ENCODE measurements at regions not wholly inside any gene's neighbourhood (a gene's known extent, or its start where the extent isn't known, plus 50 kb on each side); places are given as distances from the start of the nearest gene placed in this dataset.
"Not testable (repeated sequence)": the region's sequence is repeated elsewhere in the genome, so short reads cannot be mapped to it uniquely, and the experiment has no call there.

- DNase-seq (ENCODE audit: low spot score), result no peak
Observed at GRCh38 chr18:1846640-1847039, 724.7 kb downstream of the METTL4 start.

GRCh38 chr18:1848716-1849115 lies 722.6 kb downstream of the METTL4 start:
- Histone ChIP-seq H3K9me3 (replicated peaks in 1 of 2; ENCODE audit: control insufficient read depth in 2 of 2, insufficient read depth in 1 of 2, low read depth in 1 of 2, low read length in 2 of 2) (no peaks in the 10 kb centered on the region), H3K14ac (ENCODE audit: low read length) (no peak overlapping the region), H3K18ac (ENCODE audit: low read length) (no peak overlapping the region), H2BK15ac (ENCODE audit: low read length) (no peak overlapping the region), H3K27ac (replicated peaks; ENCODE audit: low read length) (no peak overlapping the region), H2BK5ac (ENCODE audit: low read length) (no peak overlapping the region), H3K4me2 (ENCODE audit: insufficient read depth, low read length, poor library complexity, severe bottlenecking) (no peak overlapping the region), H3K36me3 (replicated peaks in 1 of 2; ENCODE audit: control insufficient read depth in 2 of 2, insufficient read depth in 2 of 2, low read length in 2 of 2) (no peaks in the 10 kb centered on the region), H3K23ac (ENCODE audit: low read depth, low read length, poor library complexity) (no peak overlapping the region), H3K4ac (ENCODE audit: low read length) (no peak overlapping the region), H2AK5ac (ENCODE audit: low read depth, low read length) (no peak overlapping the region), H3K4me1 (ENCODE audit: control insufficient read depth in 2 of 2, insufficient read depth in 1 of 2, low read depth in 1 of 2, low read length in 2 of 2) (peaks cover 0 to under 1% of the 10 kb centered on the region in 2 donors), H3K27me3 (ENCODE audit: control insufficient read depth in 3 of 3, insufficient read depth in 3 of 3, low read depth in 1 of 3, low read length in 3 of 3) (no peaks in the 10 kb centered on the region), H3K4me3 (ENCODE audit: low read length in 2 of 2) (no peak overlapping the region), H3K9ac (ENCODE audit: low read depth, low read length, poor library complexity) (no peak overlapping the region), H2AFZ (ENCODE audit: low read length) (no peak overlapping the region), H2BK120ac (ENCODE audit: low read depth, low read length) (no peak overlapping the region), H3K79me1 (ENCODE audit: low read depth, low read length) (no peaks in the 10 kb centered on the region), H2BK12ac (ENCODE audit: low read length) (no peak overlapping the region), H4K8ac (ENCODE audit: low read depth, low read length) (no peak overlapping the region), H4K91ac (ENCODE audit: low read depth, low read length, poor library complexity) (no peak overlapping the region)
- DNase-seq (ENCODE audit: low spot score), result no peak
- no CpG with 5 or more reads among the region's 1 CpG for WGBS, 2 donors (ENCODE audit: extremely low coverage in 2 of 2, insufficient read length in 2 of 2, insufficient replicate concordance in 1 of 2)

More at GRCh38 chr18:1846640-1847039, 724.7 kb downstream of the METTL4 start:
- Histone ChIP-seq H2BK120ac (ENCODE audit: low read depth, low read length) (no peak overlapping the region), H3K4ac (ENCODE audit: low read length) (no peak overlapping the region), H3K9me3 (replicated peaks in 1 of 2; ENCODE audit: control insufficient read depth in 2 of 2, insufficient read depth in 1 of 2, low read depth in 1 of 2, low read length in 2 of 2) (no peaks in the 10 kb centered on the region), H4K91ac (ENCODE audit: low read depth, low read length, poor library complexity) (no peak overlapping the region), H2BK12ac (ENCODE audit: low read length) (no peak overlapping the region), H3K4me1 (ENCODE audit: control insufficient read depth in 2 of 2, insufficient read depth in 1 of 2, low read depth in 1 of 2, low read length in 2 of 2) (no peaks in the 10 kb centered on the region), H3K36me3 (replicated peaks in 1 of 2; ENCODE audit: control insufficient read depth in 2 of 2, insufficient read depth in 2 of 2, low read length in 2 of 2) (no peaks in the 10 kb centered on the region), H2BK5ac (ENCODE audit: low read length) (no peak overlapping the region), H3K18ac (ENCODE audit: low read length) (no peak overlapping the region), H2AK5ac (ENCODE audit: low read depth, low read length) (no peak overlapping the region), H3K4me3 (ENCODE audit: low read length in 2 of 2) (no peak overlapping the region), H3K14ac (ENCODE audit: low read length) (no peak overlapping the region), H3K23ac (ENCODE audit: low read depth, low read length, poor library complexity) (no peak overlapping the region), H2AFZ (ENCODE audit: low read length) (no peak overlapping the region), H3K27ac (replicated peaks; ENCODE audit: low read length) (no peak overlapping the region), H3K4me2 (ENCODE audit: insufficient read depth, low read length, poor library complexity, severe bottlenecking) (no peak overlapping the region), H3K27me3 (ENCODE audit: control insufficient read depth in 3 of 3, insufficient read depth in 3 of 3, low read depth in 1 of 3, low read length in 3 of 3) (no peaks in the 10 kb centered on the region), H3K9ac (ENCODE audit: low read depth, low read length, poor library complexity) (no peak overlapping the region), H4K8ac (ENCODE audit: low read depth, low read length) (no peak overlapping the region), H3K79me1 (ENCODE audit: low read depth, low read length) (no peaks in the 10 kb centered on the region), H2BK15ac (ENCODE audit: low read length) (no peak overlapping the region)
- WGBS, 2 donors (ENCODE audit: extremely low coverage in 2 of 2, insufficient read length in 2 of 2, insufficient replicate concordance in 1 of 2), result no CpG with 5 or more reads among the region's 3 CpGs

GRCh38 chr18:1849386-1849785 lies 721.9 kb downstream of the METTL4 start:
- H3K4me3 ChIP-seq (ENCODE audit: low read length in 2 of 2), result no peak overlapping the region
- DNase-seq (ENCODE audit: low spot score), result no peak
- no CpG with 5 or more reads among the region's 6 CpGs for WGBS, 2 donors (ENCODE audit: extremely low coverage in 2 of 2, insufficient read length in 2 of 2, insufficient replicate concordance in 1 of 2)
- H3K4ac ChIP-seq (ENCODE audit: low read length), result no peak overlapping the region
- no peak overlapping the region for H2BK12ac ChIP-seq (ENCODE audit: low read length)
- no peak overlapping the region for H3K4me2 ChIP-seq (ENCODE audit: insufficient read depth, low read length, poor library complexity, severe bottlenecking)
- H3K27me3 ChIP-seq (ENCODE audit: control insufficient read depth in 3 of 3, insufficient read depth in 3 of 3, low read depth in 1 of 3, low read length in 3 of 3), result no peaks in the 10 kb centered on the region
- H2BK120ac ChIP-seq (ENCODE audit: low read depth, low read length), result no peak overlapping the region
- H2AFZ ChIP-seq (ENCODE audit: low read length), result no peak overlapping the region
- no peak overlapping the region for H4K91ac ChIP-seq (ENCODE audit: low read depth, low read length, poor library complexity)
- H3K9me3 ChIP-seq (replicated peaks in 1 of 2; ENCODE audit: control insufficient read depth in 2 of 2, insufficient read depth in 1 of 2, low read depth in 1 of 2, low read length in 2 of 2), result no peaks in the 10 kb centered on the region
- H3K14ac ChIP-seq (ENCODE audit: low read length), result no peak overlapping the region
- no peak overlapping the region for H3K9ac ChIP-seq (ENCODE audit: low read depth, low read length, poor library complexity)
- no peak overlapping the region for H2BK5ac ChIP-seq (ENCODE audit: low read length)
- no peak overlapping the region for H2BK15ac ChIP-seq (ENCODE audit: low read length)
- H3K4me1 ChIP-seq (ENCODE audit: control insufficient read depth in 2 of 2, insufficient read depth in 1 of 2, low read depth in 1 of 2, low read length in 2 of 2), result peaks cover 0 to 4% of the 10 kb centered on the region in 2 donors
- no peak overlapping the region for H3K18ac ChIP-seq (ENCODE audit: low read length)
- no peak overlapping the region for H4K8ac ChIP-seq (ENCODE audit: low read depth, low read length)
- H3K79me1 ChIP-seq (ENCODE audit: low read depth, low read length), result no peaks in the 10 kb centered on the region
- no peaks in the 10 kb centered on the region for H3K36me3 ChIP-seq (replicated peaks in 1 of 2; ENCODE audit: control insufficient read depth in 2 of 2, insufficient read depth in 2 of 2, low read length in 2 of 2)
- no peak overlapping the region for H3K23ac ChIP-seq (ENCODE audit: low read depth, low read length, poor library complexity)
- H2AK5ac ChIP-seq (ENCODE audit: low read depth, low read length), result no peak overlapping the region
- no peak overlapping the region for H3K27ac ChIP-seq (replicated peaks; ENCODE audit: low read length)

- H2BK5ac ChIP-seq (ENCODE audit: low read length); H3K14ac ChIP-seq (ENCODE audit: low read length); H3K4me3 ChIP-seq (ENCODE audit: low read length in 2 of 2); H2BK15ac ChIP-seq (ENCODE audit: low read length); H3K79me1 ChIP-seq (ENCODE audit: low read depth, low read length); H3K27me3 ChIP-seq (ENCODE audit: control insufficient read depth in 3 of 3, insufficient read depth in 3 of 3, low read depth in 1 of 3, low read length in 3 of 3); H3K4me1 ChIP-seq (ENCODE audit: control insufficient read depth in 2 of 2, insufficient read depth in 1 of 2, low read depth in 1 of 2, low read length in 2 of 2); H3K27ac ChIP-seq (replicated peaks; ENCODE audit: low read length); H3K36me3 ChIP-seq (replicated peaks in 1 of 2; ENCODE audit: control insufficient read depth in 2 of 2, insufficient read depth in 2 of 2, low read length in 2 of 2); H3K4me2 ChIP-seq (ENCODE audit: insufficient read depth, low read length, poor library complexity, severe bottlenecking); H4K91ac ChIP-seq (ENCODE audit: low read depth, low read length, poor library complexity); H2AK5ac ChIP-seq (ENCODE audit: low read depth, low read length); H4K8ac ChIP-seq (ENCODE audit: low read depth, low read length); H3K4ac ChIP-seq (ENCODE audit: low read length); H3K9me3 ChIP-seq (replicated peaks in 1 of 2; ENCODE audit: control insufficient read depth in 2 of 2, insufficient read depth in 1 of 2, low read depth in 1 of 2, low read length in 2 of 2); H3K18ac ChIP-seq (ENCODE audit: low read length); H3K23ac ChIP-seq (ENCODE audit: low read depth, low read length, poor library complexity); H2BK120ac ChIP-seq (ENCODE audit: low read depth, low read length); H2BK12ac ChIP-seq (ENCODE audit: low read length); DNase-seq (ENCODE audit: low spot score); H3K9ac ChIP-seq (ENCODE audit: low read depth, low read length, poor library complexity); H2AFZ ChIP-seq (ENCODE audit: low read length): not testable (repeated sequence)
- WGBS, 2 donors (ENCODE audit: extremely low coverage in 2 of 2, insufficient read length in 2 of 2, insufficient replicate concordance in 1 of 2), result no CpG with 5 or more reads among the region's 2 CpGs
Observed at GRCh38 chr18:1857281-1857680, 714.0 kb downstream of the METTL4 start.
